H54 (cell line): ENCODE measurements at regions not wholly inside any gene's neighbourhood (a gene's known extent, or its start where the extent isn't known, plus 50 kb on each side); places are given as distances from the start of the nearest gene placed in this dataset.
"Not testable (repeated sequence)": the region's sequence is repeated elsewhere in the genome, so short reads cannot be mapped to it uniquely, and the experiment has no call there.

ENCODE experiments used
- DNase-seq: peaks from one replicate; pipeline ENCODE4 v3.0.0; 2011; ENCODE audit warnings: low spot score, mixed read lengths; ENCODE audit not compliant: insufficient read length
- FAIRE-seq: peaks from 3 replicates; lab custom pipeline; 2011; peaks lifted over from hg19 to GRCh38; lab: Jason Lieb, UNC
- POLR2A ChIP-seq: IDR thresholded peaks from 2 replicates; pipeline ENCODE4 v1.6.1; 2011; ENCODE audit warnings: low read depth, mild to moderate bottlenecking, low read length

DNA sequence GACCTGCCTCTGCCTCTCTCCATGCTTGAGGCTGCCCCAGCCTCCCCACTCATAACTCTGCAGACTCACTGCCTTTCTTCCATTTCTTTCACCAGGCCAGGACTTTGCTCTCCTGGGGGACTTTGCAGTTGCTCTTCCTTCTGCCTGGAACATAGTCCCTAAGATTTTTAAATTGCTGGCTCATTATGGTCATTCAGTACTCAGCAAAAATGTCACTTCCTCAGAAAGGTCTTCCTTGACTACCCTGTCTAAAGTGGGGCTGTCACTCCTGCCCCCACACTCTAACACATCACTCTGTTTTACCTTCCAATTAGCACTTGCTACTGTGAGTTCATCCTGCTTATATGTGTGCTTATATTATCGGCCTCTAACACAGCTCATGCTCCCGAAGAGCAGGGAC lies 618.2 kb downstream of the UQCRFS1 start:
- FAIRE-seq: no peak
- no peak for TF ChIP-seq POLR2A
- DNase-seq: no peak

DNA sequence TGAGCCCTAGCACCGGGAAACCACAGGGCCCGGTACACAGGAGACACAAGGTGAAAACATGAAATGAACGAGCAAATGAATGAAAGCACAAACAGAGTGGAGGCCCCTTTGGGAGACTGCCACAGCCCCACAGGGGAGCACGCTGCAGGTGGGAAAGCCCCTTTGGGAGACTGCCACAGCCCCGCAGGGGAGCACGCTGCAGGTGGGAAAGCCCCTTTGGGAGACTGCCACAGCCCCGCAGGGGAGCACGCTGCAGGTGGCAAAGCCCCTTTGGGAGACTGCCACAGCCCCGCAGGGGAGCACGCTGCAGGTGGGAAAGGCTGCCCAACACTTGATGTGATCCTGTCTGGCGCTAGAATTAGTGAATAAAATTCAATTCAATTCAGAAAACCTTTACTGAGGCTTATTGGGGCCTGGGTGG lies 623.0 kb downstream of the UQCRFS1 start:
- not testable (repeated sequence) for DNase-seq, FAIRE-seq

DNA sequence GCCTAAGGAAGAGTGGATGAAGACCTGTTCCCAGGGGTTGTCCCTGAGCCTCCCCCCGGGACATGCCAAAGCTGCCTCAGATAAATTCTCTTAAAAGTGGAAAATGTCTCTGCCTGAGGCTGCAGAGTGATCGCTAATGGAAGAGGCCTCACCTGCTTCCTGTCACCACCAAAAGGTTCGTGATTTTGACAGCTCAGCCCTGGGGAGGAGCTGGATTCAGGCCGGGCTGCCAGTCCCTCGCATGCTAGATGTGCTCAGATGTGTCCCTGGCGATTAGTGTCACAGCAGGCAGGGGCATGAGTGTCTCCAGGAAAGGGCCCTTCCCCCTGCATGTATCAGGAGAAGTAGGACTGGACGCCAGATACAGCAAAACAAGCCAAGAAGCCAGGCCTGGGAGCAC lies 626.5 kb downstream of the UQCRFS1 start:
- DNase-seq (no peak), FAIRE-seq (no peak)
- TF ChIP-seq POLR2A: no peak

DNA sequence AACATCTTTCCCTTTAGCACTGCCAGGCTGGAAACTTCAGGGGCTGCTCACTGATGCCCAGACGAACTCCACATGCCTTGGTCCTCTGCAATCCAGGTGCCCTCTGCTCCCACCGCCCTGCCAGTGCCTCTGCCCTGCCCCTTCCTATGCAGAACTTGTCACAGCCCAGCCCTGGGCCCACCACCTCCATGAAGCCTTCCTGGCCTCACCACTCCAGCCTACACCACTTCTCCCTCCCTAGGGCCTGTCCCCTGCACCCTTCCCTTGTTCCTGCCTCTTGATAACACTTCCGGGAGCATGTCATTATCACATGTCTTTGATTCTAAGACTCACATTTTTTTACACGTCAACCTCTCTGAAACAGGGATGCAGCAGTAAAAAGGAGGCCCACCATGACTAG lies 627.2 kb downstream of the UQCRFS1 start:
- DNase-seq (no peak), FAIRE-seq (no peak)
- TF ChIP-seq POLR2A: no peak

DNA sequence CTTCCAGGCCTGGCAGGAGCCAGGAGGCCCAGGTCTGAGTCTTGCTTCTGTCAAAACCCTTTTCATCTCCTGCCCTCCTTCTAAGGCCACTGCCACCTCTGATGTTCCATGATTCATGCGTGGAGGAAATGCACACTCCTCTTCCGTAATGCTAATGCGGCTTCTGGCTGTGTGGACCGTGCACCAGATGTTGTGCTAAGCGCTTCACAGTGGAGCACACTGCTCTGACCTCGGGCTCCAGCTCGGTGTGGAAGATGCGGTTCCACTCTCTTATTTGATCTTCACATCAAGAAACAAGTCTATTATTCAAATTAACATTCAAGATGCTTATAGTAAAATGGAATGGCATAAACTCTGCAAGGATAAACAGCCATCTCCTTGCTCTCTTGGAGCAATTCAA lies 629.2 kb downstream of the UQCRFS1 start:
- FAIRE-seq (no peak), DNase-seq (no peak)
- no peak for TF ChIP-seq POLR2A

DNA sequence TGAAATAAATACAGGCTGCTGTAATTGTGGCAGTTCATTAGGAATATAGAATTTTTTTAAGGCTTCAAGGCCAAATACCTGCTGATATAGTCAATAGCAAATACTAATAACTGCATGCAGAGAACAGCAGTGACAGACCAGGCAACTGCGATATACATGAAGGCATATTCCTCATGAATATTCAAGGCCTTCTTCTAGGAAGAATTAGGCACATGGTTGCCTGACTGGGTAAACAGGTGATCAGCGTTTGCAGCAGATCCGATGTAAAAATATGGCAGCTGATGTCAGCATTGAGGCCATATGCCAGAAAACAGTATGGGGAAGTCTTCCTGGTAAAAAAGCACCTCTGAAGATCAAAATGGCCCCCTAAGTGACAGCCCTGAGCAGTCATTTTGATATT lies 629.7 kb downstream of the UQCRFS1 start:
- FAIRE-seq (no peak), DNase-seq (no peak)
- no peak for TF ChIP-seq POLR2A

DNA sequence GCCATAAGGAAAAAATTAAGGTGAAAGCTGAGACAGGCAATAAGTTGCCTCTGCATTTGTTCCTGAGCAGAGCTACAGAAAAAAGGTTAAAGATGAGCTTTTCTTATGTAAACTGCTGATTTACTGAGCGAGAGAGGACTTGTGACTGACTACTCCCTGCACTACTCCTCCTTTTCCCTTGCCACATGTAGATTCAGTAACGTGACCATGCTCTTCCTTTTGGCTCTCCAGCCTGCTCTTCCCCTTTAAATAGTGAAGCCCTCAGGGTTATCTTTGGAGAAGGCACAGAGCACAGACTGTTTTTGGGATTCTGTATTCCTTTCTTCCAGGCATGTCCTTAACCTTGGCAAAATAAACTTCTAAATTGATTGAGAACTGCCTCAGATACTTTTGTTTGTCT lies 630.2 kb downstream of the UQCRFS1 start:
- DNase-seq (no peak), FAIRE-seq (no peak)
- no peak for TF ChIP-seq POLR2A

DNA sequence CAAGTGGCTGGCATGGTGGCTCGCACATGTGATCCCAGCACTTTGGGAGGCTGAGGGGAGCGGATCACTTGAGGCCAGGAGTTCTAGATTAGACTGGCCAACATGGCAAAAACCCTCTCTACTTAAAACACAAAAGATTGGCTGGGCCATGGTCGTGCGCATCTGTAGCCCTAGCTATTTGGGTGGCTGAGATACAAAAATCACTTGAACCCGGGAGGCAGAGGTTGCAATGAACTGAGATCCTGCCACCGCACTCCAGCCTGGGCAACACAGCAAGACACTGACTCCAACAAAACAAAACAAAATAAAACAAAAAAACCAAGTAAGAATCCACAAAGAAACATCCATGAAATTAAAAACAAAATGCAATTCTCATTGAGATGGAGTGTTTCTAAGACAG lies 630.6 kb downstream of the UQCRFS1 start:
- no peak for FAIRE-seq
- DNase-seq: no peak

DNA sequence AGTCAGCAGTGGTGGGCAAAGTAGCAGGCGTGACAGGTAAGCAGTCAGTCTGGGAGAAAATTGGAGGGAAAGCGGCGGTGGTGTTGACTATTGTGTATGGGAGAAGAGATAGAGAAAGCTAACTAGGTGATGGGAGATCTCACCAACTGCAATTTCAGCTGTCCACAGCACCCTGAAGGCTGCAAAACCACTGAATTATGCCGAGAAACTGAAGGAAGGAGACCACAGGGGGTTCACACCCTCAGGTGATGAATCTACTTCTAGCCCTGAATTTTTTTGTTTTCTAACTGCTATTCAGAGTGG lies 631.5 kb downstream of the UQCRFS1 start:
- TF ChIP-seq POLR2A: no peak
- DNase-seq: no peak
- no peak for FAIRE-seq

More for the DNA sequence above, 630.6 kb downstream of the UQCRFS1 start:
- TF ChIP-seq POLR2A: no peak

DNA sequence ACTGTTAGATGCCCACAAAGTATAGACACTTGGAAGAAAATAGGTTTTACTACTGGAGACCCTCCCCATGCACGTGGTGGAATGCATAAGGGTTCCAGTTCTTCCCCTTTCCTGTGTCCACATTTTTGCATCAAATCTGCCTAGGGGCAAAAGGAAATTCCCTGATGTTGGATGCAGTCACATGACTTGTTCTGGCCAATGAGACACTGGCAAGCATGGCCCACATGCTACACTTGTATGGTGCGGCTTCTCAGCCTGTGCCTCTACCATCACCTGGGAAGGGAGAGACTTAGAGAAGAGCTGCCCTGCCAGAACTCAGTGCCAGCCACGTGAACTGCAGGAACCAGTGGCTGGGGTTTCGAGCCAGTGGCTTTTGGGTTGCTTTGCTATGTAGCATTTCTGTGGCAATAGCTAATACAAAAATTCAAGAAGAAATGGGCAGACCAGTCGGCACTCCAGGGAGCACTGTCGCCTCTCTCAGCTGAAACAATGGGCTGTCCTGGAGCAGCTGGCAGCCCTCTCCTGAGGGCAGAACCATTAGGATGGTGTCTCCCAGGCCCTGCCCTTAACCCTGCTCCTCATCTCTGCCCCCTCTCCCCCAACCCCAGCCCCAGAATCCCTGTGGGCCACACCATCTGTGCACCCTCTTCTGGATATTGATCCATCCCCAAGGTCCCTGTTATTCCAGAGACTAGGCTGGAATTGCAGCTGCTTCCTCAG lies 634.0 kb downstream of the UQCRFS1 start:
- FAIRE-seq: no peak
- TF ChIP-seq POLR2A: no peak
- no peak for DNase-seq

DNA sequence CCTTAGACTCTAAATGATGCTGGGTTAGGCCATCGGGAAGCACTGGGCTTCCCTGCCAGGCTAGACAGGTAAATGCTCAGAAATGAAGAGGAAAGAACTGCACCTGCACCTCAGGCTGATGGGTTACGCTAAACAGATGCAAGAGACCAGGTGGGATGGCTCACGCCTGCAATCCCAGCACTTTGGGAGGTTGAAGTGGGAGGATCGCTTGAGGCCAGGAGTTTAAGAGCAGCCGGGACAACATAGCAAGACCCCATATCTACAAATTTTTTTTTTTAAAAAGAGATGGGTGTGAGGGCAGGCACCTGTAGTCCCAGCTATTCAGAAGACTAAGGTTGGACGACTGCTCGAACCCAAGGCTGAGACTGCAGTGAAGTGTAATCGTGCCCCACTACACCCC lies 634.7 kb downstream of the UQCRFS1 start:
- FAIRE-seq: no peak
- no peak for TF ChIP-seq POLR2A
- DNase-seq: no peak

DNA sequence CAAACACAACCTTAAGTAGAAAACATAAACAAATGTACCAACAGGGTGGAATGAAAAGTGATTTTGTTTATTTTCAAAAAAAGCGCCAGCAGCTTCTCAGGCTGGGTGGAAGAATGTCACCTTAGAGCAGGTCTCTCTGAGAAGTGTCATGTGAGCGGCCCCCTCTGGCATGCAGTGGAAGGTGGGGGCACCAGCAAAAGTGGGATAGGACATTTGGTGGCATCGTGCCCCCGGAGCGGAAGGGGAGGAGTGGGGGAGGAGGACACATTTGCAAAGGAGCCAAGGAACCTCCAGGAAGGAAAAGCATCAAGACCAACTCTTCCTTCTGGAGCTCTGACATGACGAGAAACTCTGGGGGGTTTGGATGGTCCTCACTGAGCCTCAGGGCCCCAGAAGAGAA lies 635.3 kb downstream of the UQCRFS1 start:
- TF ChIP-seq POLR2A: no peak
- DNase-seq (no peak), FAIRE-seq (no peak)

DNA sequence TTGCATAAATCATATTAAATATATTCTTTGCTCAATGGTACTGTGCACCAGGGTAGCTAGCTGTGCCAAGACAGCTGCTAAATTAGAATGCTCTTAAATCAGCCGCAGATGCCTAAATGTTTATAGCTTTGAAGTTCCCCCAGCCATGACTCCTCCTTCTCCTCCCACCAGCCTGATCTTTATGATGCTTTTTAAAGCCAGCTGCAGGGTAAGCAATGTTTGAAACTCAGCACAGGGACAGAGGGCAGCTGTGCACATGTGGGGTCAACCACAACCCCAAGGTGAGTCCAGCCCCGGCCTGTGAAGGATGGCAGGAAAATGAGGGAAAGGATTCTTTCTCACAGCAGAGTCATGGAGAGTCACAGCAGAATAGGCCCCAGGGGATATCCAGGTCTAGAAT lies 635.7 kb downstream of the UQCRFS1 start:
- DNase-seq (no peak), FAIRE-seq (no peak)
- no peak for TF ChIP-seq POLR2A

DNA sequence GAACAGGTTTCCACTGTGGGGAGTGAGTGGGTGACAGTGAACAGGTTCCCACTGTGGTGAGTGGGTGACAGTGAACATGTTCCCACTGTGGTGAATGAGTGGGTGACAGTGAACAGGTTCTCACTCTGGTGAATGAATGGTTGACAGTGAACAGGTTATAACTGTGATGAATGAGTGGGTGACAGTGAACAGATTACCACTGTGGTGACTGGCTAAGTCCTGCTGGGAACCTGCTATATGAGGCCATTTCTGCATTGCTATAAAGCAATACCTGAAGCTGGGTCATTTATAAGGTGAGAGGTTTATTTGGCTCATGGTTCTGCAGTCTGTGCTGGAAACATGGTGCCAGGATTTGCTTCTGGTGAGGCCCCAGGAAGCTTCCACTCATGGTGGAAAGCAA lies 637.1 kb downstream of the UQCRFS1 start:
- DNase-seq (no peak), FAIRE-seq (no peak)
- TF ChIP-seq POLR2A: no peak

DNA sequence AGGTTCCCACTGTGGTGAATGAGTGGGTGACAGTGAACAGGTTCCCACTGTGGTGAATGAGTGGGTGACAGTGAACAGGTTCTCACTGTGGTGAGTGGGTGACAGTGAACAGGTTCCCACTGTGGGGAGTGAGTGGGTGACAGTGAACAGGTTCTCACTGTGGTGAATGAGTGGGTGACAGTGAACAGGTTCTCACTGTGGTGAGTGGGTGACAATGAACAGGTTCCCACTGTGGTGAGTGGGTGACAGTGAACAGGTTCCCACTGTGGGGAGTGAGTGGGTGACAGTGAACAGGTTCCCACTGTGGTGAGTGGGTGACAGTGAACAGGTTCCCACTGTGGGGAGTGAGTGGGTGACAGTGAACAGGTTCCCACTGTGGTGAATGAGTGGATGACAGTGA lies 637.6 kb downstream of the UQCRFS1 start:
- not testable (repeated sequence) for DNase-seq, FAIRE-seq

DNA sequence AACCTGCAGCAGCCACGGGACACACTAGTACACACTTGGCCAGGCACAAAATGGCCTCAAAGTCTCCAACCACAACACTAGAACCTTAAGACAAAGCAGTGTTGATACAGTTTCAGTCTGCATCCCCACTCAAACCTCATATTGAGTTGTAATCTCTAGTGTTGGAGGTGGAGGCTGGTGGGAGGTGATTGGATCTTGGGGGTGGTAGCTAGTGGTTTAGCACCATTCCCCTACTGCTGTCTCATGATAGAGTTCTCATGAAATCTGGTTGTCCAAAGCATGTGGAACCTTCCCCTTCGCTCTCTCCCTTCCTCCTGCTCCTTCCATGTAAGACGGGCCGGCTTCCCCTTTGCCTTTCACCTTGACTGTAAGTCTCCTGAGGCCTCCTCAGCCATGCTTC lies 638.7 kb downstream of the UQCRFS1 start:
- TF ChIP-seq POLR2A: no peak
- no peak for FAIRE-seq
- DNase-seq: no peak
